HepG2 (cell line): ENCODE measurements at regions not wholly inside any gene's neighbourhood (a gene's known extent, or its start where the extent isn't known, plus 50 kb on each side); places are given as distances from the start of the nearest gene placed in this dataset.

Experiments
- ATAC-seq: fragments of 200-7000 bp; cut with Tn5 transposase; 3 replicates; pipeline ENCODE4 v1.9.1; 2020; ENCODE audit warnings: mild to moderate bottlenecking, moderate library complexity
- BruUV-seq: library from RNA; stranded (reverse); fragments of 400-500 nt; replicated peaks from 2 replicates; lab custom pipeline; 2021; lab: Mats Ljungman, UMichigan
- CTCF ChIA-PET: fragments of 300-600 bp; formaldehyde crosslinking; extraction: SDS; loops from one replicate; lab custom pipeline; 2021; ENCODE audit warnings: low total read pairs, inconsistent platforms, low intra/inter-chr PET ratio; lab: Yijun Ruan, JAX
- POLR2A ChIA-PET: fragments of 350-600 bp; sonication (Branson Sonifier 250); formaldehyde crosslinking; loops from one replicate; lab custom pipeline; 2020; ENCODE audit warnings: antibody characterized with exemption, inconsistent platforms; lab: Yijun Ruan, JAX
- DNase-seq: peaks from one replicate; pipeline ENCODE4 v3.0.0-alpha.2; 2015; ENCODE audit warnings: low spot score
- FAIRE-seq: peaks from 3 replicates; lab custom pipeline; 2011; peaks lifted over from hg19 to GRCh38; lab: Jason Lieb, UNC
- H2AFZ ChIP-seq: one replicate; pipeline ENCODE4 v1.6.1; 2011; ENCODE audit warnings: low read length, inconsistent platforms
- H3K27ac ChIP-seq: fragments of 300-600 bp; 3 replicates; pipeline ENCODE4 v1.8.0; 2011; ENCODE audit warnings: mixed run types, mild to moderate bottlenecking, mixed read lengths, low read length, inconsistent platforms; ENCODE audit not compliant: insufficient read depth; ENCODE audit errors: extremely low read length
- H3K27me3 ChIP-seq, 2 experiments: fragments of 200-600 bp in 1 of 2; 2 replicates in 1 of 2; 3 replicates in 1 of 2; pipeline versions ENCODE4 v1.6.0 to v1.8.0; 2011; ENCODE audit warnings: low read length in 2 of 2, mild to moderate bottlenecking in 2 of 2, moderate library complexity in 2 of 2, inconsistent platforms in 1 of 2; ENCODE audit not compliant: insufficient read depth in 2 of 2, control insufficient read depth in 1 of 2
- H3K36me3 ChIP-seq, 2 experiments: fragments of 200-600 bp in 1 of 2; replicated peaks in 1 of 2; 2 replicates in 1 of 2; 3 replicates in 1 of 2; pipeline versions ENCODE4 v1.5.1 to v1.8.0; 2011; ENCODE audit warnings: low read length in 2 of 2, inconsistent platforms in 1 of 2; ENCODE audit not compliant: insufficient read depth in 2 of 2, control insufficient read depth in 1 of 2
- H3K4me1 ChIP-seq: 2 replicates; pipeline ENCODE4 v1.5.1; 2012; ENCODE audit warnings: low read length, inconsistent platforms; ENCODE audit not compliant: insufficient read depth
- H3K4me2 ChIP-seq: 2 replicates; pipeline ENCODE4 v1.6.0; 2011; ENCODE audit warnings: low read depth, low read length, inconsistent platforms
- H3K4me3 ChIP-seq, 3 experiments: fragments of 200-600 bp in 1 of 3; sonication (generic), shearing (Covaris generic) in 1 of 3; replicated peaks in 1 of 3; 2 replicates each; pipeline ENCODE4 v1.5.1; 2011 to 2016; ENCODE audit warnings: low read length in 3 of 3, inconsistent platforms in 2 of 3, low read depth in 2 of 3, mild to moderate bottlenecking in 2 of 3, control low read depth in 1 of 3, mixed read lengths in 1 of 3; ENCODE audit not compliant: insufficient read depth in 1 of 3
- H3K79me2 ChIP-seq: one replicate; pipeline ENCODE4 v1.6.1; 2011; ENCODE audit warnings: low read length, inconsistent platforms; ENCODE audit not compliant: insufficient read depth
- H3K9ac ChIP-seq: 2 replicates; pipeline ENCODE4 v1.6.0; 2011; ENCODE audit warnings: mild to moderate bottlenecking, low read depth, low read length, inconsistent platforms; ENCODE audit not compliant: insufficient read depth
- H3K9me3 ChIP-seq: 2 replicates; pipeline ENCODE4 v1.5.1; 2012; ENCODE audit warnings: mild to moderate bottlenecking, low read length
- H4K20me1 ChIP-seq: 2 replicates; pipeline ENCODE4 v1.6.0; 2011; ENCODE audit warnings: inconsistent platforms, mild to moderate bottlenecking, low read length, moderate library complexity; ENCODE audit not compliant: insufficient read depth
- CEBPB ChIP-seq: IDR thresholded peaks from 2 replicates; pipeline ENCODE4 v1.6.1; 2011; ENCODE audit warnings: low read depth, low read length, improper control_type of control experiment, borderline replicate concordance
- MAFF ChIP-seq: IDR thresholded peaks from 2 replicates; pipeline ENCODE4 v1.6.1; 2011; ENCODE audit warnings: low read depth, low read length, improper control_type of control experiment
- MAFK ChIP-seq, 2 experiments: IDR thresholded peaks in 1 of 2; conservative IDR thresholded peaks in 1 of 2; 2 replicates each; pipeline ENCODE4 v1.6.1; 2011; ENCODE audit warnings: improper control_type of control experiment in 2 of 2, low read length in 2 of 2
- NONO ChIP-seq, 2 experiments: fragments of 450-650 bp in 1 of 2; sonication (generic) in 1 of 2; formaldehyde crosslinking in 1 of 2; IDR thresholded peaks in 1 of 2; conservative IDR thresholded peaks in 1 of 2; 2 replicates each; pipeline versions ENCODE4 v1.6.1 to v1.8.0; 2017 to 2022; ENCODE audit warnings: mild to moderate bottlenecking in 1 of 2, missing genetic modification reagents in 1 of 2, moderate library complexity in 1 of 2
- SMARCE1 ChIP-seq: fragments of 450-650 bp; IDR thresholded peaks from 2 replicates; pipeline ENCODE4 v1.6.1; 2017; ENCODE audit warnings: borderline replicate concordance
- ZNF232 ChIP-seq: sonication (generic); formaldehyde crosslinking; IDR thresholded peaks from 2 replicates; pipeline ENCODE4 v1.4.0; 2020; ENCODE audit warnings: missing genetic modification reagents, borderline replicate concordance
- ZNF280D ChIP-seq: sonication (generic); formaldehyde crosslinking; IDR thresholded peaks from 2 replicates; pipeline ENCODE4 v1.5.1; 2020; ENCODE audit warnings: mild to moderate bottlenecking, missing genetic modification reagents
- WGBS: methylation state at CpG from one replicate; pipeline ENCODE4 v1.1.6; 2017; ENCODE audit warnings: low lambda C conversion rate; 5-methylcytosine and 5-hydroxymethylcytosine counted together
- in situ Hi-C: cut with HindIII; loops from 2 replicates; pipeline ENCODE4 v1.10.0; 2017; ENCODE audit warnings: low pct_unique_long_range_greater_than_20kb; ENCODE audit not compliant: extremely low pct_ligation_motif_present
- intact Hi-C: fragments of 100-400 bp; cut with micrococcal nuclease; formaldehyde crosslinking; loops from one replicate; pipeline ENCODE4 v1.10.0; 2022; ENCODE audit not compliant: unreplicated experiment

- CTCF ChIA-PET: no interaction called here
- intact Hi-C loops: no loop called here
- Histone ChIP-seq H3K27me3 (no peaks in the 10 kb centered on the region), H3K4me1 (peaks cover 5% of the 10 kb centered on the region; the same call in 1 of the 2 replicates), H4K20me1 (no peaks in the 10 kb centered on the region), H2AFZ (no peak overlapping the region), H3K4me2 (no peak overlapping the region), H3K27ac (no peak overlapping the region), H3K9me3 (no peaks in the 10 kb centered on the region), H3K36me3 (no peaks in the 10 kb centered on the region), H3K4me3 (no peak overlapping the region), H3K79me2 (no peaks in the 10 kb centered on the region), H3K9ac (no peak overlapping the region)
- 10% methylated on average over 3 of the region's 3 CpGs for WGBS
- TF ChIP-seq ZNF280D (CRISPR knock-in tag): no peak
- TF ChIP-seq CEBPB: peak; percentile 78
- FAIRE-seq: no peak
- in situ Hi-C loops: no loop called here
- BruUV-seq: no TSS peak
- ATAC-seq: no peak
- no peak for DNase-seq
- POLR2A ChIA-PET: no interaction called here
These were observed 103.9 kb upstream of the CBLN2 start for GRCh38 chr18:72648079-72648478.

GRCh38 chr18:72640557-72640956 is 96.4 kb upstream of the CBLN2 start:
- no peak for DNase-seq
- in situ Hi-C loops (no loop called here), intact Hi-C loops (no loop called here)
- no peaks in the 10 kb centered on the region for H3K79me2 ChIP-seq
- WGBS: 3% methylated on average over 2 of the region's 2 CpGs
- H3K9me3 ChIP-seq: no peaks in the 10 kb centered on the region
- no TSS peak for BruUV-seq
- no peak overlapping the region for H3K4me3 ChIP-seq
- no peaks in the 10 kb centered on the region for H3K4me1 ChIP-seq
- no peak overlapping the region for H3K9ac ChIP-seq
- no peak overlapping the region for H3K4me2 ChIP-seq
- H2AFZ ChIP-seq: no peak overlapping the region
- CTCF ChIA-PET: no interaction called here
- ATAC-seq: no peak
- no peaks in the 10 kb centered on the region for H3K27me3 ChIP-seq
- no peak for FAIRE-seq
- POLR2A ChIA-PET: no interaction called here
- TF ChIP-seq SMARCE1 (no peak), ZNF232 (CRISPR knock-in tag) (no peak), MAFK (conservative IDR thresholded peaks at IDR 0.05 in 1 of 2, IDR thresholded peaks at IDR 0.05 in 1 of 2; ENCODE audit: low read length in 2 of 2) (peak; percentile 74 to 88), MAFF (peak; percentile 76), NONO (IDR thresholded peaks at IDR 0.05) (no peak), NONO (CRISPR knock-in tag; conservative IDR thresholded peaks at IDR 0.05) (no peak)
- no peaks in the 10 kb centered on the region for H4K20me1 ChIP-seq
- no peaks in the 10 kb centered on the region for H3K36me3 ChIP-seq
- no peak overlapping the region for H3K27ac ChIP-seq
